OCI-M1 (cell line): ENCODE measurements at regions not wholly inside any gene's neighbourhood (a gene's known extent, or its start where the extent isn't known, plus 50 kb on each side); places are given as distances from the start of the nearest gene placed in this dataset.

Experiments
- DNase-seq: peaks from one replicate; lab custom pipeline; 2025; lab: John Stamatoyannopoulos, UW

GRCh38 chr2:42900289-42900891, 108.0 kb upstream of the HAAO start:
- no peak for DNase-seq

GRCh38 chr2:42897358-42897757, 105.0 kb upstream of the HAAO start:
- DNase-seq = no peak

GRCh38 chr2:42895791-42896135, 103.4 kb upstream of the HAAO start:
- no peak for DNase-seq

GRCh38 chr2:42895134-42895790, 102.9 kb upstream of the HAAO start:
- no peak for DNase-seq

GRCh38 chr2:42893047-42893758, 100.8 kb upstream of the HAAO start:
- DNase-seq = no peak

- no peak for DNase-seq
These were observed 98.5 kb upstream of the HAAO start for GRCh38 chr2:42890791-42891355.

GRCh38 chr2:42888321-42889245, 96.2 kb upstream of the HAAO start:
- DNase-seq = no peak

GRCh38 chr2:42886921-42887320, 94.5 kb upstream of the HAAO start:
- no peak for DNase-seq

GRCh38 chr2:42882756-42883155, 90.4 kb upstream of the HAAO start:
- DNase-seq = no peak

- no peak for DNase-seq
These were observed 89.3 kb upstream of the HAAO start for GRCh38 chr2:42881732-42882131.

GRCh38 chr2:42880738-42881690, 88.6 kb upstream of the HAAO start:
- no peak for DNase-seq

GRCh38 chr2:42879913-42880737, 87.7 kb upstream of the HAAO start:
- DNase-seq = no peak

GRCh38 chr2:42879121-42879705, 86.8 kb upstream of the HAAO start:
- no peak for DNase-seq

GRCh38 chr2:42878581-42878980, 86.2 kb upstream of the HAAO start:
- no peak for DNase-seq

- no peak for DNase-seq
These were observed 85.6 kb upstream of the HAAO start for GRCh38 chr2:42877936-42878335.

- no peak for DNase-seq
These were observed 85.1 kb upstream of the HAAO start for GRCh38 chr2:42877511-42877910.

- DNase-seq = no peak
These were observed 84.0 kb upstream of the HAAO start for GRCh38 chr2:42876326-42876751.

- DNase-seq = no peak
These were observed 83.5 kb upstream of the HAAO start for GRCh38 chr2:42875880-42876279.

GRCh38 chr2:42874949-42875801, 82.8 kb upstream of the HAAO start:
- DNase-seq = no peak
